Pons (tissue), 1 donor: ENCODE measurements at regions not wholly inside any gene's neighbourhood (a gene's known extent, or its start where the extent isn't known, plus 50 kb on each side); places are given as distances from the start of the nearest gene placed in this dataset.

ENCODE experiments used
- DNase-seq: peaks from one replicate; pipeline ENCODE4 v3.0.0-alpha.2; 2016; ENCODE audit warnings: low spot score

DNA sequence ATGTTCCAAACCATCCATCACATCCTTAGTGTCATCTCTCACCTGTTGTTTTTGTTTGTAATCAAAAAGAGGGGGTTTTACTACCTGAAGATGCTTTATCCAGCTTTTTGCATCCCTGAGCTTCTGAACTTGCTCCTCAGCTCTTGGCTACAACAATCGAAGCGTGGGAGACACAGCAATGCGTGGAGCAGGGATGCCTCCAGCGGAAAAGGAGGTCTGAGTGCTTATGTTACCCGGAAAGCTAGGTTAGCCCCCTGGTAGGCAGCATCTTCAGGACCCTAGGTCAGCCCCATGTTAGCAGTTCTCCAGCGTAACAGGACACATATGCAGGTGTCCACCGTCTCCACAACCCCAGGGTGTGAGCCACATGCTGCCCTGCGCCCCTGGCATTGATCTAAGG, 141.5 kb downstream of the RRAGC start:
- DNase-seq: no peak

DNA sequence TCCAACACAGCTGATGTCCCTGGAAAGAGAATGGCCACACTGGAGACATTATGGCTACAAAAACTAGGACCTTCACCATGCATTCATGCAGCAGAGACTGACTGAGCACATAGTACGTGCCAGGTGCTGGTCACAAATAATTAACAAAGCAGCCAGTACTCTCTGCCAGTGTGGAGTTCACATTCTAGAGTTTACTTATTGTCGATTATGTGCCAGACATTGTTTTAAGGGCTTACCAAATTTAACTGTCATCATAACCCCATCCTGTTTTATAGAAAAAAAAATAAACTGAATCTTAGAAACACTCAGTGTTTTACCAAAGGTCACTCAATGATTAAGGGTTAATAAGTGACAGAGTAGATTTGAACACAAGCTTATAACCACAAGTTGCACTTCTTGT, 143.3 kb downstream of the RRAGC start:
- no peak for DNase-seq

DNA sequence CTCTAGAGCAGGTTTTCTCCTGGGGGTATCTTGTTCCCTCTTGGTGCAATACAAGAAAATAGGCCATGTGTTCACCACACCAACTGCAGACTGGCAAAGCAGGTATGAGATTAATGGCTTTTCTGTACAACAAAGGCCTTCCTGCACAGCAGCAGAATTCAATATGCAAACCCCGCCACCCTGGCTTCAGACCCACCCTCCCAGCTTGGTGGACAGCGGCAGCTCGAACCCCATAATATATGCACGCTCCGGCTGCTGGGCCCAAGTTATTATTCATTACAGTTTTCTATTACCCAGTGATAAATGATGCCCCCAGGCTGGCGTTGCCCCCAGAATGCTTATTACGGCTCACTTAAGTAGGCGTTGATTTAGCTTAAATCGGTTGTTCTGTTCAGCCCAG, 144.2 kb downstream of the RRAGC start:
- DNase-seq: no peak

DNA sequence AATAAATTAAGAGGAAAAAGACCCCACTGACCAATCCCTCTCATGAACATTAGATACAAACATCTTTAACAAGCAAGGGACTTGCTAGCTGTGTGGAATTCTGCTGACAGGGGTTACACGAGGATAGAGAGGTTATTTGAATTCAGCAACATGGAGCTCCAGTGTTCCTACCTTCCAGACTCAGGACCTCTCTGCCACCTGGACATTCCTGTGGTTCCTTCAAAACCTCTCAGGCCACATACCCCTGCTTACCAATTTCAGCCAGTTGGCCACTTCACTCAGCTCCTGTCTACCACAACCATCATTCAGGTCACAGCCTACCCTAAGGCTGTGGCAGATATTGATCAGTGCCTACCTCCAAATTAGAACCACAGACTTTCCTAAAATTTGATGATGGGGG, 147.5 kb downstream of the RRAGC start:
- no peak for DNase-seq

DNA sequence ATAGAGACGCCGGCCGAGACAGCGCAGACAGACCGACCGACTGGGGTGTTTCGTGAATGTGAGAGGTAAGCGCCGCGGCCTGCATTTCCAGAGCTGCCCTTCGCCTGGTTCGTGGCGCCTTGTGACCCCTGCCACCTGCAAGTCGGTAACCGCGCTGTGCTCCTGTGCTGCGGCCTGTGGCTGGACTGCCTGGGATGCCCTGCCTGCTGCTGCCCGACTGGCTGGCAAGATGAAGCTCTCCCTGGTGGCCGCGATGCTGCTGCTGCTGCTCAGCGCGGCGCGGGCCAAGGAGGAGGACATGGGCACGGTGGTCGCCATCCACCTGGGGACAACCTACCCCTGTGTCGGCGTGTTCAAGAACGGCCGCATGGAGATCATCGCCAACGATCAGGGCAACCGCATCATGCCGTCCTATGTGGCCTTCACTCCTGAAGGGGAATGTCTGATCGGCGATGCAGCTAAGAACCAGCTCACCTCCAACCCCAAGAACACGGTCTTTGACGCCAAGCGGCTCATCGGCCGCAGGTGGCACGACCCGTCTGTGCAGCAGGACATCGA, 150.8 kb downstream of the RRAGC start:
- no peak for DNase-seq

DNA sequence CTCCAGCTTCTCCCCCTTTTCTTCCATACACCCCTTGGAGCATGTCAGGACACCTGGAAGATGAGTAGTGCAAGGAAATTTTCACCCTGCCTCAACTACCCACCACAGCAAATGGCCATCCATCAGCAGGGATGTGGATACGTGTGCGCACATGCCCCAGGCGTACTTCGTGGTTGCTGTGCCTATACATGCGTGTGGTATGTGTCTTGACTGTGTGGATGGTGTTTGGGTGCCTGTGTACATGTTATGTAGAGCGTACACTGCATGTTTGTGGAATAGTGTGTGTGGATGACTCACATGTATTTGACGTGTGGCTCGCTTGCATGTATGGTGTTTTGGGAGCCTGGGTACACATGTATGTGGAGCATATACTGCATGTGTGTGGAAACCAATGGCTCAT, 158.5 kb downstream of the RRAGC start:
- no peak for DNase-seq

DNA sequence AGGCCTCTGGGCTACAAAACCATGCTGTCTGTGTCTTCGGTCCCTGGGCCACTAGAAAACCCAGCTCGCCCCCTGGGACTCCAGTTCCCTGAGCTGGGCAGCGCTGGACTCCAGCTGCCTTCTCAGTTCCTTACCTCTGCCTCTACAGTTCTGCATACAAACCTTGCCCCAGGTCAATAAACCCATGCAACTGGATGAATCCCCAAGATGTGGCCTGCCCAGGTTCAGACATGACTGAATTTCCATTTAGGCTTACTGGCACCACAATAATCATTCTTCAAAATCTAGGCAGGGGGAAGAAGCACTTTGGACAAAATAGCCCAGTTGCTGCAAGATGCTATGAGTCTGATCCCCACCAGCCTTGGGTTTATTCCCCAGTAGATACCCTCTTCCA, 159.5 kb downstream of the RRAGC start:
- DNase-seq: no peak

DNA sequence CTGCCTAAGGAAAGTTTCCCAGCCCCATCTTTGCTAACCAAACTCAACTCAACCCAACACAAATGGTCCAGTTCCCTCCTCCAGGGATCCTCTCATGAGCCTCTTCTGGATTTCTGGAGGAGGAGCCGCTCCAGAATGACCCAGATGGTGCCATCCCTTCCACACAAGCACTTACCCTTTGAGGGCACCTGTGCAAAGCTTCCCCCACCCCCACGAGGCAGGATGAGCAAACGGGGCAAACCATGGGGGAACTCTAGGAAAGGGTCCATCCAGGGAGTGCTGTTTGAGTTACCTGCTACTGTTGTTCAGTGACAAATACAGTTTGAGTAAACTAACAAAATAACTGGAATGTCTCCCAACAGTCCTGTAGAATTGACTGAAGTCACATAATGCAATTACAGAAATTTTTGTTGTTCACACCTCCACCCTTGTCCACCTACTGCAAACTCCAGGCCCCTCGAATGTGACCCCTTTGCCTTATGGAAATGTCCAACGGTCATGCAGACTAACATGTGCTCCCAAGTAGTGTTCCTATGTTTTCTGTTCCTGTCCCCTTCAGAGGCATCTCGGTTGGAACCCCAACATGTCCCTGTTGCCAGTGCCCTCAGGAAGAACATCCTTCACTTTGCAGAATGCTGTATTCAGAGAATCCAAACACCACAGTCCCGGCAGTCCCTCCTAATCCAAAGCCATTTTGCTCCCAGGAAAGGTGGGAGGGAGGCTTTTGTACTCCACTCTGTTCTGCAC, 160.1 kb downstream of the RRAGC start:
- no peak for DNase-seq

DNA sequence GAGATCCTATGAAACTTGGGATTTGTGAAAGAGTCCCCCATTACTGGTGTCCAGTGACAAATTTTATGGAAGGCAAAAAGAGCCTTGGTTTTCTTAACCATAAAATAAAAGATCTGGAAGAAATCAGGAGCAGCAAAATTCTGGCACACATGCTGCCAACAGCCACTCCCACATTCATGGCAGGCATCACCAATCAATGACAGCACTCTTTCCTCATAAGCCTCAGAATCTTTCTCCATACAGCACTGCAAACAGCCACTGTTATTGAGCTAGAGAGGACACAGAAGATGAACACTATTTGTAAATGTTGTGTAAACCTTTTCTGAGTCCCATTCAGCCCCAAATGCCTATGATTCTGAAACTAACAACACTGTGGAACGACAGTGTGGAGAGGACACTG, 162.2 kb downstream of the RRAGC start:
- DNase-seq: no peak

DNA sequence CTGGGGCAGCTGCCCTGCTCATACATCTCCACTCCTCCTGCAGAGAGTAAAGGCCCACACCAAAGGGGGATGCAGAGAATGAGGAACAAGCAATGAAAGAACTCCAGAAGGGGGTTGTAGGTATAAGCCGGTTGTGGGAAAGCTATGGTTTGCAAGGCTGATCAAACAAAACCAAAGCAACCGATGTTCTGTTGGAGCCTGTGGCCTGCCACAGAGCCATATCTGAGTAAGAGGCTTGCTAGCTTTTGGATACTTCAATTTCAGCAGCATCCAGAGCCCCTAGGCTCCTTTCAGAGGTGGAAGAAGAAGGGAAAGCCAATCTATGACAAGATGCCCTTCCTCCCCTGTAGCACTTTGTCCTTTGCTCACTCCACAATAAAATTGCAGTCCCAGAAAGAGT, 163.2 kb downstream of the RRAGC start:
- no peak for DNase-seq

DNA sequence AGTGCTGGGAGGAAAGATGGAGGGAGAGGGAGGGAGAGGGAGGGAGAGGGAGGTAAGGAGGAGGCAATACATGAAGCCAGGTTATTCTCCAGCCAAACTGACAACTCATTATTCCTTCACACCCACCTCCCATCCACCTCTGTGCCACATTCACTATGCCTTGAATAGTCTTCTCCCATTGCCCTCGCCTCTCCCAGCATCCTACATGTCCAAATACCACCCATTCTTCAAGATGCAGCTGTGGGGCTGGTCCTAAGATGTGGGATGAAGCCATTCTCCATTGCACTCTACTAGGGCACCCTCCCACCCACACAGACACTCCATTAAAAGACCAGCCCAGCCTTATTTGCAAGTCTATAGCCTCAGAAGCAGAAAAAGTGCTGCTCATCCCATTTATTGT, 165.8 kb downstream of the RRAGC start:
- no peak for DNase-seq

DNA sequence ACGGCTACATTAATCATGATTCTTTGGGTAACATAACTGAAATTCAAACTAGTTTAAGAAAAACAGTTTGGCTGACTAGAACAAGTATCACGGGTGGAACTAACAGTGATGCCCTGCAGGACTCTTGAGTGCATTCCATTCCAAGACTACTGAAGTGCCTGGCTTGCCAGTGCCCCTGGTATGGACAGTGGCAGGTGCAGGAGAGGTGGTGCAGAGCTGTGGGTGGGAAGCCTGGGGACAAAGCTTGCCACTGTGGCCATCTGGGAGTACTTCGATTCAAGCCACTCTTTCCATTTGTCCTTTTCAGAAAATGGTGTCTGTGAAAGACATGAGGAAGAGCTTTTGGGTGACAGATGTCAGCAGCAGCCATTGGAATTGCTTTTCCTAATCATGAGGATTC, 166.5 kb downstream of the RRAGC start:
- DNase-seq: no peak

DNA sequence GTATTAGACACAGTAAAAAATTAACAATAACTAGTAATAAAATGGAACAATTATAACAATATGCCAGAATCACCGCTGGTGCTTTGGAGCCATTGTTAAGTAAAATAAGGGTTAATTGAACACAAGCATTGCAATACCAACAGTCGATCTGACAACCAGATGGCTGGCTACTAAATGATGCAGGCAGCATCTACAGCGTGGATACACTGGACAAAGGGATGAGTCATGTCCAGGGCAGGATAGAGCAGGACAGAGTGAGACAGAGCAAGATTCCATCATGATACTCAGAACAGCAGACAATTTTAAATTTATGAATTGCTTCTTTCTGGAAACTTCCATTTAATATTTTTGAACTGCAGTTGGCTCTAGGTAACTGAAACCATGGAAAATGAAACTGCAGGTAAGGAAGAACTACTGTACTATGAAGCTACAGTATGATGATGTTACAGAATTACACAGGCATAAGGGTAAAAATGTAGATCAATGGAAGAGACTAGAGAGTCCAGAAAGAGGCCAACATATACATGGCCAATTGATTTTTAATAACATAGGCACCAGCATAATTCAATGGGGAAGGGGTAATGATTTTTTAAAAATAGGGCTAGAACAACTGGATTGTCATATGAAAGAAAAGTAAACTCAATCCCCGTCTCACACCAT, 168.7 kb downstream of the RRAGC start:
- peak; percentile 66 for DNase-seq

DNA sequence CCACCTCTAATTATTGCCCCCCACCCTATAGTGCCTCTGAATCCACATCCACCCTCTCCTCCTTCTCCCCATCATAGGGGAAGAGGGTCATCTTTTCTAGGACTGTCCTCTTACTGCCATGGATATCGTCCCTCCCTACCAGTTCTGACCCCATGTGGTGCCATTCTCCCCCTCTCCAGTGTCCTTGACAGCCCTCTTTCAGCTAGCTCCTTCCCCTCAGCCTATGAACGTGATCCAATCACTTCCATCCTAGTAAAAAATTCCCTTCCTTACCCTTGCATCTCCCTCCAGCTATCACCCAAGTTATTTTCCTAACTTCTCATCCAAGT, 172.7 kb downstream of the RRAGC start:
- DNase-seq: no peak

DNA sequence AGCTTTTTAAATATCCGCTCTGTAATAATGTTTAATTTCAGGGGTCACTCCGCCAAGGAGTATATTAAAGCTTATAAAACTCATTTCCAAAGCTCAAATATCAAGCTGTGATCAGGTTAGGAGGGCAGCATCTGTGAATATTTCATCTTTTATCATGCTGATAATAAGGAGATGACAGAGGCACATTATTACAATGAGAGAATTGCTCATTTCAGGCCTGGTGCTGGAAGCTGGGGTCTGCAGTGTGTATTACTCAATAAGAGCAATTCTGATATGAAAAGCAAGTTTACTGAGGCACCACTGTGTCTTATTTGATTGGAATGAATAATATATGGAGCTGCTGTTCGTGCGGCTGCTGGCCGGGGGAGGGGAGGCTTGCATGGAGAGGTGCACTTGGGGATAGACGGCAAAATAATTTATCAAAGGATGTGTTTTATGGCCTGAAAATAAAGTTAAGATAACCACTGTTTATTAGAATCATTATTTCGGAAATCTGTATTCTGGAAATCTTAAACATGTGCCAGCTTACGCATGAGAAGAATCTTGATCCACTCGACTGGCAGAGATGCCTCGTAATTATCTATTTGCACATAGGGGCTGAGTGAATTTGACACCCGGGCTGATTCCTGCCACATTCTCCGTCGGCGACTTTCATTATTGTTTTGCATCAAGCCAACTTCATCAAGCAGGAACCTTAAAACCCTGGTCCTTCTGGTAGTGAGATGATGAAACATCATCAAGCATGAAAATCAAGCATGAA, 173.2 kb downstream of the RRAGC start:
- no peak for DNase-seq

DNA sequence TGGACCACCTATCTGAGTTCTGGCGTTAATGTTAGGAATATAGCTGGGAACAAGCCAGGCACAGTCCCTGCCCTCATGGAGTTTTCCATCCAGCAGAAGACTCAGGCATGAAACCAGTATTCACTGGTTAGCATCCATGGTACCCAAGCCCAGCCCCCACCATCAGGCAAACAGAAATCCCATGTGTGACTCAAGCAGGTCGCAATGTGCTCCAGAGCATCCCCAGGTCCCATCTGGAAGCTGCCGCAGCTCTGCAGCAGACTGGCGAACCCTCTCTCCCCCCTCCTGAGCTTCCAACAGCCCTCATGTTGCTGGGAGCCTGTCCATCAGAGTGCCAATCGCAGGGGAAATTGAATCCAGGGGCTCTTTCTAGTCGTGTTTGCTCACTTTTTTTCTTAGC, 174.2 kb downstream of the RRAGC start:
- no peak for DNase-seq

DNA sequence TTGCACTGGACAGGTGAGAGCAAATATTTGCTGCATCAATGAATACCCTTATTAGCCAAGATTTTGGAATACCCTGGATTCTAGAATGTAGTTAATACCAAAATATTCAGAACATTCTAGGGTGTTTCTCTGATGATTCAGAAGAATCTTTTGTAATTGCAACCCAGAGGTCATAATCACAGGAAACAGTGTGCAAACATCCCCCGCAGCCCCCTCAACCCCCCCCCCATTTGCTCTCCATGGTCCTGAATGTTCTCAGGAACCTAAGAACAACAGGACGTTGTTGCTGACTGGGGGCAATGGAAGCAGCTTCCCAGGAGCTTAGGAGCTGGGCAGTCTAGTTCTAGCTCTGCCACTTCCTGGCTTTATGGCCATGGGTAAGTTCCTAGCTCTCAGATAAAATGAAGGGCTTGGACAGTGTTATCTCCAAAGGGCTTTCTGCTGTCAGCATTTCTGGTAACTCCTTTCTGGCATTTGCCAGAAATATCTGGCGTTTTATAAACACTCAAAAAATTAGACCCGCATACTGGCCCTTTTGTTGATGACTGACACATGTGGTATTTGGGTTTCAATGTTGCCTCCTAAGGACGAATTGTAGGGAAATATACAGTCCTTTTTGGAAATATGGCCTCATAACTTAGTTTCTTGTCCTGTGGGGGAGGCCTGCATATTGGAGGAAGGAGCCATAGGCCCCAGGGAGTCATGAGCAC, 178.6 kb downstream of the RRAGC start:
- no peak for DNase-seq

DNA sequence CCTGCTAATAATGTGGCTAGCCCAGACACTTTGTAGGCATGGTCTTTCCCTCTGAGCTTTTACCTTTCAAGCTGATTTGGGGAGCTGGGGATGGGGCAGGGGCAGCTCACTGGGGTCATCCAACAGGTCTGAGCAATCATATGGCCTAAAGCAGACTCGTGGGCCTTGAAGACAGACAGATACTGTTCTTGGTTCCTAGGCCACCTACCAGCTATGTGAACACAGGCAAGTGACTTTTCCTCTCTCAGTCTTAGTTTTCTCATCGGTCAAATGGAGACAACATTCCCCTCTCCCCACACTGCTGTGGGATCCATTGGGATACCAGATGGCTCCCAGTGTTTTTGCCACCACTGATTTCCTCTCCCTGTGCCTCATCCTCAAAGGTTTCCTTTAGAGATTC, 181.8 kb downstream of the RRAGC start:
- no peak for DNase-seq

DNA sequence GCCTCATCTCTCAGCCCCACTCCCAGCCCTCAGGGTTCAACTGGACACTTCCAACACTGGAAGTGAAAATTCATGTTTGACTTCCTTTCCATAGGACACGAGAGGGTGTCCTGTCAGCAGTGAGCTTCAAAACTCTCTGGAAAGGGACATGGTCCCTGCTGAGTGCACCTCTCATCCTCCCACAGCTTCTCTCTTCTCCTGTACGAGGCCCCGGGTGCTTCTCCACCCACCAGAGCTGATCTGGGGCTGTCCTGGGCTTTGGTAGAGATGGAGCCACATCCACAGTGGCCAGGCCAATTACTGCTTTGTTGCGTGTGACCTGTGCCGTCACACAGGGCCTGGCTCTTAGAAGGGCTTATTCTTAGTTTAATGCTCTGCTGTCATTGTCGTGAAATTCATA, 182.3 kb downstream of the RRAGC start:
- no peak for DNase-seq

DNA sequence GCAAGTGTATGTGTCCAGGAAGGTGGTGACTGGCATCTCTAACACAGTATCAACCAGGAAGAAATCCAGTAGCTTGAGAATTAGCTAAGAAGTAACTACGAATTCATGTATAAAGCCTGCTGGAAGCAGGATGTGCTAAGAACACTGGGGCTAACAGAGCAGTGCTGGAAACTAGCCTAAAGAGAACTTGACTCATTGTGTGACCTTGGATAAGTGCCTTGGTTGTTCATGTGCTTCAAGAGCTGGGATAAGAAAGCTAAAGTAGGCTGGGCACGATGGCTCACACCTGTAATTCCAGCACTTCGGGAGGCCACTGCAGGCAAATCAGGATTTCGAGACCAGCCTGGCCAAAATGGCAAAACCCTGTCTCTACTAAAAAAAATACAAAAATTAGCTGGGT, 186.9 kb downstream of the RRAGC start:
- no peak for DNase-seq

DNA sequence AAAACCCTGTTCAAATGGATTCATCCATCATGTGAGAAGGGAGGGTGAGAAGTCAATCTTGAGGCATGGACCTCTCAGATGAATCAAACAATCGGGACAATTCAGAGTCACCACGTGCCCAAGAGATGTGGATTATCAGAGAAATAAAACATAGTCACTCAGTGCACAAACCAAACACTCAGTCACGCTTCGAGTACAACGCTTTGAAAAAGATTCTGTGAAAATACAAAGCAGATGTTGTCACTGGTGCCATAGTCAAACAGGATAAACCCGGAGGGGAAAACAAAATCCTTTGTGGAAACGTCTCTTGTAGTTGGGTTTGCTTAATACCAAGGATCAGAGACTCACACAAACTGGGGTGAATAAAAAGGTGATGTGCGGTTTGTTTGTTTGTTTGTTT, 188.4 kb downstream of the RRAGC start:
- DNase-seq: no peak

DNA sequence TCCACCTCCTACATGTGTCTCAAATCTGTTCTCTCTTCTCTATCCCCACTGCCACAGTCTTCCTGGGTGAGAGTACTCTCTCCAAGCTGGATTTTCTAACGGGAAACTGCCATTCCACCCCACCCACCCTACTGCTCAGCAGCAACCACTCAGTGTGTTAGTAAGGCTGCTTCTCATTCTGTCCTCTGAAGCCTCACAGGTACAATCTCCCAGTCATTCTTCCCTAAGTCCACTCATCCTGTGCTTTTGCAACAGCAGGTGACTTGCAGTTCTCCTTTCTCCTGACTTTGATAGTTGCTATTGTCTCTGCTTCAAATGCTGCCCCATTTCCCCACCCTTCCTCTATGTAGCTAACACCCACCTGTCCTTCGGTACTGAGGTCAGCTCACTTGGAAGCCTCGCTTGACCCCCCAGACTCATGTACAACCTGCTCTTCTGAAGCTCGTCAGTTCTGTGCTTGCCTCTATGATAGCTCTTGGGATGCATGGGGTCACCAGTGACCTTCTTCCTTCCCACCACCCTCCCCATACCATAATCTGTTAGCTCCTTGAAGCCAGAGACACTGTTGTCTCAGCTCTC, 188.9 kb downstream of the RRAGC start:
- no peak for DNase-seq
